Left hindlimb (tissue), 1 donor: ENCODE measurements at regions not wholly inside any gene's neighbourhood (a gene's known extent, or its start where the extent isn't known, plus 50 kb on each side); places are given as distances from the start of the nearest gene placed in this dataset.
"Not testable (repeated sequence)": the region's sequence is repeated elsewhere in the genome, so short reads cannot be mapped to it uniquely, and the experiment has no call there.

Source experiments
- DNase-seq: peaks from one replicate; pipeline ENCODE4 v3.0.0-alpha.2; 2018

DNA sequence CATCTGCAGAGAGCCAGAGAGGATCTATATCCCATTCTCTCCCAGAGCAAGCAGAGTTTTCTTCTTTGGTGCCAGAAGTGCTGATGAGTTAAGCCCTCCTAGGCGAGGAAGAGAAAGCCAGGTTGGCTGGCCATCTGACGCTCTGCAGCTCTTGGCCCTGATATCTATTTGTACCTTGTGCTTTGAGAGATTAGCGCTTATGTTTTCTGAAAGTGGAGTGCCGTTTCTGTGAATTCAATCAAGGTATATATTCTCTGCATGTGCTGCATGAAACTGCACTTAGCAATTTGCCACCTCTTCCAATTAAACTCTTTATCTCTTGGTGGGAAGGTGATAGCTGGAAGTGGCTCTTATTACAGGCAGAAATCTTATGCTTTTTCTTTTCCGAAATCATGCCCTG is 177.5 kb downstream of the LPIN1 start:
- DNase-seq: no peak

DNA sequence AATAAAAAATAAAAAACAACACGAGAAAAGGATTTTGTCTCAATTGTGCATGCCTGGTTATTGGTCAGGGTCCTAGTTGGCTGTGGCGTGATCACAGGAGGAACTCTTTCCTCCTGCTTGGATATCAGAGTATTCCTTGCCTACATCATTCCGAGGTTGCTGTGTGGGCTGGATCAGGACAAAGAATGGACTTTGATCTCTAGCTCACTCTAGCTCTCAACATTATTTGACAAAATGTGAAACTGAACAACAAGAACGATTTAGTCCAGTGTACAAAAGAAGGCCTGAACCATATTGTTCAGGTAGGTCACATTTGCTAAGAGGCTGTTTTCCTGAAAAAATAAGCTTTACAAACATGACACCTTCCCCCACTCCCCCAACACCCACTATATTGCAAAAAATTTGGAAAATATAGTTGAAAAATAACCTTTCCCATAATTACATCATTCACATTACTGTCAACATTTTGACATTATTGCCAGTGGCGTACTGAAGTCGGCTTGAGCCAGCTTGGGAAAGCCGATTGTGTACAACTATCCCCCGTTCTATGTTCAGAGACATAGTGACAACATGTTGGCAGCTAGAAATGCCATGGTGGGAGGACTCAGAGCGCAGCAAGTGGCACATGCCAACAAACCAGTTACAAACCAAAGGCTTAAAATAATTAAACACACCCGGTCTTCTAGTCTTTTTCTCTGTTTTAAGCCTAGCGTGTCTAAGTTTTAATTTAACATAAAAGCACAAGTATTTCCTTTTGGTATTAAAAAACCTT is 179.0 kb downstream of the LPIN1 start:
- no peak for DNase-seq

DNA sequence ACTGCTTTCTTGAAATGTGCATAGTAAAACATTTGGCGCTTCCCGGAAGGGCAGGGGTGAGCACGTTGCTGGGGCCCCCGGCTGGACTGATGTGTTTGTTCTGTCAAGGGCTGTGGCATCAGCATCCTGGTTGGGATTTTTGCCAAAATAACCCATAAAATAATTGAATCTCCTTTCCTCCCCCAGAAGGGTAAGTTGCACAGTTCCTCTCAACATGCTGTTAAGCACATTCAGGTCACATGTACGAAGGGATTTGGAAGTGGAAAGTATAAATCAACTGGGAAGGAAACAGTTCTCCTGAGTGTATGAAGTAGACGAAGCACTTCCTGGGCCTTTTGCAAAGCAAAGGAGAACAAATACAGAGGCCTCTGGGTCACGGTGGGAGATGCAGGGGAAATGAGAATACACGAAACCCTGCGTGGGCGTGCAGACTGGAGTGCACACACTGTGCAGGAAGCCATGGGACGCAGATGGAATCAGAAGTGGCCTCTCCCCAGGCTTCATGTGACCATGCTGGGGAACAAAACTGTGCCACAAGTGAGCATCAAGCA is 183.9 kb downstream of the LPIN1 start:
- peak; percentile 65 for DNase-seq

DNA sequence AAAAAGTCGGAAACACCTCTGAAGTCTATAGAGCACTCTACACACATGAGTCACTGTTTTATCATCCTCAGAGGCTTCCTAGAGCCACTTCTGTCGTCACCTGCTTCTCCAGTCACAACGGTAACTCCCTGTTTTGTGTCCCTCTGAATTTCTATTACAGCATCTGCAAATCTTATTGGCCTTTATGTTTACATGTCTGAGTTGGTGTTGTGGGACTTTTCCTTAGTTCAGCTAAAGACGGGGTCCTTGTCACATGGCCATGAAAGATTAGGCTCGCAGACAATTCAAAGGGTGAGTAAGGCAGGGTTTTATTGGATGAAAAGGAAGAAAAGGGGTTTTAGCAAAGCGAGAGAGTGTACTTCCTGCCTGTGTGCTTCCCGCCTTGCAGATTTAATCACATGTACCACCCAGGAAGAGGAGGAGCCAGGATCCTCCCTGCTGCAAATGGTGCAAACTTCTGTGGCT is 185.6 kb downstream of the LPIN1 start:
- DNase-seq: no peak

DNA sequence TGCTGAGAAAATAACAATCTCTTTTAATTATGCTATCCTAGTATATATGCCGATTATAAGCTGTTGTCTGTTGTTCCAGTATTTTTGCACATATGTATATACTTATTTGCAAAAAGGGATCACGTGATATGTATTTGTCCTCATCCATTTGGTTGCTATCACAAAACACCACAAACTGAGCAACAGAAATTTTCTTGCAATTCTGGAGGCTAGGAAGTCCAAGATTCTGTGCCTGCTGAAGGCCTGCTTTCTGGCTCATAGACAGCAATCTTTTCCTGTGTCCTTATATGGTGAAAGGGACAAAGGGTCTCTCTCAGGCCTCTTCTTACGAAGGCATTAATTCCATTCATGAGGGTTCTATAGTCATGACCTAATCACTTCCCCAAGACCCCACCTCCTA is 186.5 kb downstream of the LPIN1 start:
- no peak for DNase-seq

DNA sequence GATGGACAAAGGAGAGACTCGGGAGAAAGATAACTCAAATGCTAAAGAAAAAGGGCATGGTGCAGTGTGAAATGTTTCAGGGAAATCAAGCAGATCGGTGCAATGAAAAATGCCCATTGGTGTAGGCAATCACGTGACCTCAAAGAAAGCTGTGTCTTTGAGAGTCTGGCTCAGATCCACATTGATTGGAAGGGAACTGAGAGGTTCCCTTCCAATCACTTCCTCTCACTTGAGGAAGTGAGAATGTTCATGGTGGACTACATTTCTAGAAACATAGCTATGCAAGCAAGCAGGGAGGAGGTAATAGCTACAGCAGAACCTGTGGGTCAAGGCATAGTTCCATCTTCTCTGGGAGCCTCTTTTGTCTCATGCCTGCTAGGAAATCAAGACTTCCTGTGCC is 187.4 kb downstream of the LPIN1 start:
- DNase-seq: no peak

DNA sequence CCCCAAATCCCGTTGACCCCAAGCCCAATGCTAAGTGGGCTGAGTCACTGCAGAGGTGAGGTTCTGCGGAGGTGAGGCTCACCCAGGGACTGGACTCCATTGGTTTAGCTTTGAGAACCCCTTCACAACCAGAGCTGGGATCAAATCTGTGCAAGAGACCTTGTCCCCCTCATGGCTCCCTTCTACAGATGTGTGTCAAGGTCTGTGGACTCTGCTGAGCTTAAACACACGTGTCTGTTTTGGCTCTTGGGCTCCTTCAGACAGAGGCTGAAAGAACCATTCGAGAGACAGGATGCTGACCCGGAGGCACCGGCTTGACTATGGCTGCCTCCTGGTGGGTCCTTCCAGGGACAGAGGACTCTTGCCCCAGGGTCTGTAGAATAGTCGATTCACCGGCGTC is 190.3 kb downstream of the LPIN1 start:
- no peak for DNase-seq

DNA sequence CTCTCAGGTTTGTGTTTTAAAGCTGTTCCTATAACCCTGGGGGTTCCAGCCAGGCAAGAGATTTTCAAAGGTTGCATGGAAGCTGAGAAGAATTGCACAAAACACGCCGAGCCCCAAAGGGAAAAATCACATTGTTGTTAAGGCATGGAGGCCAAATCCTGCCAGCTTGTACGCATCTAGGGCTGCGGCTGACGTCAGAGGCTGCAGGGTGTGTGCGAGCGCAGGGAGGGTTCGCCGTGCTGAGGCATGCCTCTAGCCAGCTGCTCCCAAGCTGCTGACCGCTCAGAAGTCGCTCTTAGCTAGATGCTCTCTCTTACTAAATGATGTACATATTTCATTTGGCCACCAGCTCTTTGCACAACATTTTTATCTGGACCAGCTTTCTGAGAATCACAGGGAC is 191.8 kb downstream of the LPIN1 start:
- DNase-seq: peak; percentile 51

DNA sequence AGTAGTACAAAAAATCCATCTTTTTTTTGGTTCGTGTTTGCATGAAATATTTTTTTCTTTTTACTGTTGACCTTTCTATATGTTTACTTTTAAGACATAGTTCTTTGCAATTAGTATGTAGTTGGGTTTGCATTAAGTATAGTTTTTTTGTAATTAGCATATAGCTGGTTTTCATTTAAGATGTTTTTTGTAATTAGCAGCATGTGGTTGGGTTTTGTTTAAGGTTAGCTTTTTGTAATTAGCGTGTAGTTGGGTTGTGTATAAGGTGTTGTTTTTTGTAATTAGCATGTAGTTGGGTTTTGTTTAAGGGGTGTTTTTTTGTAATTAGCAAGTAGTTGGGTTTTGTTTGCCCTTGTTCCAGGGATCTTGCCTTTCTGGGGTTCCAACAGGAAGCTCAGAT is 193.1 kb downstream of the LPIN1 start:
- DNase-seq: no peak

DNA sequence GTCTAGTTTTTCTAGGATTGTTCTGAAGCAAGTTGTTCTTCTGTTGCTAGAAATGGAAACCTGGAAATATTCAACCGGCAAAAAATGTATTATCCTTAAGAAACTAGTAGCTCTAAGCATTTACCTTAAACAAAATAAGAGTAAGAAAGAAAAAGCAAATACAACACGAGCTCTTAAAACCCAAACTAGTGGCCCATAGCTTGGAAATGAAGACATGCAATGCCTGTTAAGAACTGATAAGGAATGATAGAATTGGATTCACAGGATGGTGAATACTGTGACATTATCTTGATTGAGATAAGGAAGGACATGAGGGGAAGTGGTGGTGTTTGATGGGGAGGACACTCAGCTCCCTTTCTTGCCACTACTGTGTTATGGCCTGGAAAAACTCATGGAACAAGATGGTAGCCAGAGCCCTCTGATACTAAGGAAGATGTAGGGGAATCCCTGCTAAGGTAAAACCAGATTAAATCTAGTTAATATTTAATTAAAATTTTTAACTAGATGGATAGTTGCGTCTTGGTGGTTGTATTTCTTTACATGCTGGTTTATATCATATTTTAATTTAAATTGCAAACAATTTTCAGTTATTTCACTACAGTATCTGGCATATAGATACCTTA is 193.8 kb downstream of the LPIN1 start:
- DNase-seq: no peak

DNA sequence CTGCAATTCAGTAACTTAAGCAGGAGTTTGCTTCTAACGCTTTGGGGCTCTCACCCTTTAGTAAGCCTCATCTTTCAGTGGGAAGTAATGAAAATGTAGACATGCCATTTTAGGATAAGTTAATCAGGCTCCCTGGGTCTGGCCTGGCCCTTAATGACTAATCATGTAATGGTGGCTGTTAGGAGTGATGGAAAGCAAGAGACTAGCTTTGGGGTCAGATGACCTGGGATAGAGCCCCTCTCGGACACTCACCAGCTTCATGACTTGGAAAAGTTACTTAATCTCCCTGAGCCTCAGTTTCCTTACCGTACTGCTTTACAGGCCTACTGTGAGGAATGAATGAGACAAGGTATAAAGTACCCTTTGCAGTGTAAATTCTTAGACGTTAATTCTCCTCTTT is 194.4 kb downstream of the LPIN1 start:
- DNase-seq: no peak

DNA sequence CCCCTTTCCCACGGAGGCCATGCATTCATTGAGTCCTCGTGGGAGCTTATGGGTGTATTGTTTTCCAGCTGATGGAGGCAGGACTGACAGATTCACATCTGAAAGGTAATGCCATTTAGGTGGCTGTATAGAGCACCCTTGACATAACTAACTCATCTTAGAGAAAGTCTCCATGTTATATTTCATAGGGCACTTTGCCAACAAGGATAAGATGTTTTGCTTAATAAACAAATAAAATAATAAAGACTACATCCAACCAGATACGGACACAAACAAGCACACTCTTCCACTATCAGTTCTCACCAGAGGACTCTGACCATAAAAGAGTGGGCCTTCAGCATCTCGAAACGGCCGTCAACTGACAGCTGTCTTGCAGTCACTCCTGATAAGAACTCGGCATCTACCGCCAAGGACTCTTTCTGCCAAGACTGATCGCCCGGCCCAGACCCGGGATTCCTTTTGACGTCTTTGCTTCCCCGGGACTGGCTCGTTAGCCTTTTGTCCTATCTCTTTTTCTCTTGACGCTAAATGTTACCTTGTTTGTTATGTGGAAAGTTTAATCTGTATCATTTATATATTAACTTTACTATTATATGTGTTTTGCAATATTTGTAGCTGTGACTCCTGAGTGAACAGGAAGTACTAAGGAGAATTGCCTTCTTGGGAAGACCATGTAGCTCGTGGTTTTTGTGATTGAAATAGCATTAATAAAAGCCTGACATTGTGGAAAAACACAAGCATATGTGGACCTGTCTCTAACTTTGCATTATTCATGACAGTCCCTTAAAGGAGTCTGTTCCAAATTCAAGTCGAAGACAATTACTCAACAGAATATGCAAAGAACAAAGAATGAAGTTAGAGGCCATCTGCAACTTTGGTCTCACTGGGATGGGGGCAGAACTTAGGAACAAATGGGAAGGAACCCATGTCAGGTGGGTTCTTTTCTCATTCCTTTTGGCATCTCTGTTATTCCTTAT is 195.1 kb downstream of the LPIN1 start:
- DNase-seq: no peak

DNA sequence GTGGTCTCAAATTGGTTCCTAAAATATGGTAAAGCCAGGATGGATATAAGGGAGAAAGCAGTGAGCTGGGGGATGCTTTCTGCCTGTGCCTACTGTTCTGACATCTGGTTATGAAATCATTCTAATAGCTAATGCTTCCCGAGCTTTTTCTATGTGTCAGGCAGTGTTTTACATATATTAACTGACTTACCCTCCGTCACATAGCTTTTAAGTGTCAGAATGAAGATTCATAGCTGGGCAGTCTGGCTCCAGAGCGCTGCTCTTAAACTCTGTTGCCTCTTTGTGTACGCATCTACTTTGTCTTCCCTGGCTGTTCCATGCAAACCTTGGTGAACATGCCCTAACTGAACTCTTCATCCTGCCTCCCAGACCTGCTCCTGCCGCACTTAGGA is 195.7 kb downstream of the LPIN1 start:
- DNase-seq: no peak

DNA sequence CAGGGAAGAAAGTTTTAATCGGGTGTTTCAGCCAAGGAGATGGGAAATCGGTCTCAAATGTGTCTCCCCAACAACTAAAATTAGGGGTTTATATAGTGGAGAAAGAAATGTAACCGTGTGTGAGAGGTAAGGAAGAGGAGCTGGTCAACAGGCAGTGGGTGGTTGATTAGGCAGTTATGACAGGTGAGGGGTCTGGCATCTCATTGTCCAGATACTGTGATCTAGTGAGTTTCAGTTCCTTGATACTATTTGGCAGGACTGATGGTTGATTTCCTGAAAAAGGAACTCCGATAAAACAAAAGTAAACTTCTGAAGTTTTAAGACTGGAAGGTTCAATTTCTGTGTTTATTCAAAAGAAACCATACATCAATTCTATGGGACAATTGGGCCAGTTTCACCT is 197.9 kb downstream of the LPIN1 start:
- no peak for DNase-seq

DNA sequence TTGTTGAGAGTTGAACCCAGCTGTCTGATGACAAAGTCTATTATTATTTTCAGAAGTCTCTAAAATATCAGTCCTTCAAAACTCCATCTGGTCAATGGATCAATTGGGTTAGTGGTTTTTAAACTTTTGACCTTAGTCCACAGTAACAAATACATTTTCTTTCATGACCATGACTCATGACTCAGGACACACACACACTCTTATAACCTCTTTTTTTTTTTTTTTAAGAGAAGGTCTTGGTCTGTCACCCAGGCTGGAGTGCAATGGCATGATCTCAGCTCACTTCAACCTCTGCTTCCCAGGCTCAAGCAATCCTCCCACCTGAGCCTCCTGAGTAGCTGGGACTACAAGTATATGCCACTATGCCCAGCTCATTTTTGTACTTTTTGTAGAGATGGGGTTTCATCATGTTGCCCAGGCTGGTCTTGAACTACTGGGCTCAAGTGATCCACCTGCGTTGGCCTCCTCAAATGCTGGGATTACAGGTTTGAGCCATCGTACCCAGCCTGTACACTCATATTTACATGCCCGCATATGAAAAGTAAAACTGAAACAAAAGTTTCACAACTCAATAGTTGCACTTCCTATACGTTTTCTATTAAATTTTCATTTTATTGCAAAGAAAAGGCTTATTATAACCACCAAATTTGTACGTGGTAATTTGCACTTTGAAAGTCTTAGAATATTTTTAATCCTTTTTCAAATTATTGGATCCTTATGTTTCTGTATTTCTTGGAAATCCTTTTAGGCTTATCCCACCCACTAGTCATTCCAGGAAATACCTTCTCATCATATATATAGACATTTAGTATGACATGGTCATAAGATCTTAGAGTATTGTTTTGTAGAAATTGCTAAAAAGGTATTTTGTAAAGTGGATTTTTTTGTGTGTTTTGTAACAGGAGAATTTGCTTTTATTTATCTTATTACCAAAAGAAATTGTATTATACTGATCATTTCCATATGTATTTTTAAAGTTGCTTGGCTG is 199.0 kb downstream of the LPIN1 start:
- no peak for DNase-seq

DNA sequence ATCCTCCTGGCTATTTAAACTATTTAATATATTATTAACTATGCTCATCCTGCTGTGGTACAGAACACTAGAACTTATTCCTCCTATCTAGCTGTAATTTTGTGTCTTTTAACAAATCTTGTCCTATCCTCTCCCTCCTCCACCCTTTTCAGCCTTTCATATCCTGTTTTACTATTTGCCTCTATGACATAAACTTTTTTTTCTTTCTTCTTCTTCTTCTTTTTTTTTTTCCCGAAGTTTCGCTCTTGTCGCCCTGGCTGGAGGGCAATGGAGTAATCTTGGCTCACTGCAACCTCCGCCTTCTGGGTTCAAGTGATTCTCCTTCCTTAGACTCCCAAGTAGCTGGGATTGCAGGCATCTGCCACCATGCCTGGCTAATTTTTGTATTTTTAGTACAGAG is 201.5 kb downstream of the LPIN1 start:
- no peak for DNase-seq

DNA sequence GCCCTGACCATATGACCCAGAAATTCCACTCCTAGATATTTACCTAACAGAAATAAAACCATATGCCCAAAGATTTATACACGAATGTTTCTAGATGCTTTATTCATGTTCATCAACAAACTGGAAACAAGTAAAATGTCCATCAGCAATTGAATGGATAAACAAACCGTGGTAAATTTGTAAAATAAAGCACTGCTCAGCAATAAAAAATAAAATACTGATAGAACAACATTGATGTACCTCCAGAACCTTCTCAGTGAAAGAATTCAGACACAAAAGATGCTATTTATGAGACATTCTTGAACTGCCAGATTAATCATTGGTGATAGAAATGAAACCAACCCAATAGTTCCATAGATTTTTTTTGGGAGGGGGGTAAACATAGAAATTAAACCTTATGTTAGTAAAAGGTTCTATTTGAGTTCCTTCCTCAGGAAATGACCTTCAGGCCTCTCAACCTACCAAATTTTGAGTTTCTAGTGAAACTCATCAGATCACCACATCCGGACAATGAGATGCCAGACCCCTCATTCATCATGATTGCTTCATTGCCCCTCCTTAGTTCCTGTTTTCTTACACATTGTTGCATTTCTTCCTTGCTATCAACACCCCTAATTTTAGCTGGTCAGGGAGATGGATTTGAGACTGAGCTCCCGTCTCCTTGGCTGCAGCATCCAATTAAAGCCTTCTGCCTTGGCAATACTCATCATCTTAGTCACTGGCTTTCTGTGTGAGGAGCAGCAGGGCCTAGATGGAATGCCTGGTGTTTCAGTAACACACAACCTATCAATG is 203.5 kb downstream of the LPIN1 start:
- DNase-seq: no peak

DNA sequence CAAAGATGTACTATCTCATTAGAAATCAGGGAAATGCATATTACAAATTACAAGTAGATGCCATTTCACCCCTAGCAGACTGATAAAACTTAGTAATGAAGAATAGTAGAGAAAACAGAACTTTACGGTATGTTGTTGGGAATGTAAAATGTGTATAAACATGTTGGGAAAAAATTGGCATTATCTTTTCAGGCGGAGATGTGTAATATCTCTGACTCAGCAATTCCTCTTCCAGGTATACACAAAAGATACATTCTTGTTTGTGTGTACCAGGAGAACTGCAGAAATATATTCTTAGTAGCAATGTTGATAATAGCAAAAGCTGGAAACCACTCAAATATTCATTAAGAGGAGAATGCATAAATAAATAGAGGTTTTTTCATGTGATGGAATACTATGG is 204.5 kb downstream of the LPIN1 start:
- no peak for DNase-seq

DNA sequence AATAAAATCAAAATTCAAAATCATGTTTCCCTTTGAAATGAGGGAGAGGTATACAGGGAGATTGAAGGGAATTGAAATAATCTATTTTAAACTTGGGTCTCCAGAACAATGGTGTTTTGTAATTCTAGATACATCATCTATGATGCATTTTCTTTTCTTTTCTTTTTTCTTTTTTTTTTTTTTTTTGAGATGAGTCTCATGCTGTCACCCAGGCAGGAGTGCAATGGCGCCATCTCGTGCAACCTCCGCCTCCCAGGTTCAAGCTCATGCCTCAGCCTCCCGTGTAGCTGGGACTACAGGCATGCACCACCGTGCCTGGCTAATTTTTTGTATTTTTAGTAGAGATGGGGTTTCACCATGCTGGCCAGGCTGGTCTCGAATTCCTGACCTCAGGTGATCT is 205.1 kb downstream of the LPIN1 start:
- not testable (repeated sequence) for DNase-seq

DNA sequence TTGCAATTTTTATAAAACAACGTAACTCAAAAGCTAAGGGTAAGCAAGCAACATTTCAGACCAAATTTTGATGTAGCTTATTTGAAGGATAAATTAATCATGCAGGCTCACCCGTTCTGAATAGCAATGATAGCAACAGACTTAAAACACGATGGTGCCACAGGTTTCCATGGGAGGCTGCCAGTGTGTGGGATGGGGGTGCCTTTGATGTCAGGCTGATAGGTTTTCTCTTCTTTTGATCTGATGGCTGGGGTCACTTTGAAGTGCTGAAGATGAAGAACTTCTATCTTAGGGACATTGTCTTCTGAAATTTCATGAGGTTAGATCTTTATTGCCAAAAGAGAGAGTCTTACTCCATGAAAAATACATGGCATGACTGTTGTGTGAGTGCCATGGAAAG is 206.8 kb downstream of the LPIN1 start:
- no peak for DNase-seq

DNA sequence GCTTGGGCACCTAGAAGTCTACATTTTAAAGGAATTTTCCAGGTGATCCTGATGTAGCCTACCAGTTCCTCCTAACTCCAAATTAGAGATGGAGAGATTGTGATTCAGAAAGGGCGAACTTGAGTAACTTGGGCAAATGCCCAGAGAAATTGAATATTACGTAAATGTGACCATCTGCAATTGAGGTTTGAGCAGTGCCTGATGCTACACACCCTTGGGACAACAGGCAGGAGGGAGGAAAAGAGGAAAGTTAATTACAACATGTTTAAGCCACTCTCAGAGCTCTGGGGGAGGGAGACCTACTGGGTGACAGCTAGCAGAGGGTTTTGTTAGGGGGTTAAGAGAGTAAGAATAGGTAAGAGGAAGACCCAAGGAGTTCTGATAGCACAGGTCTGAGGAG is 208.9 kb downstream of the LPIN1 start:
- no peak for DNase-seq
